ENCODE measurements at regions not wholly inside any gene's neighbourhood (a gene's known extent, or its start where the extent isn't known, plus 50 kb on each side); places are given as distances from the start of the nearest gene placed in this dataset.

DNA sequence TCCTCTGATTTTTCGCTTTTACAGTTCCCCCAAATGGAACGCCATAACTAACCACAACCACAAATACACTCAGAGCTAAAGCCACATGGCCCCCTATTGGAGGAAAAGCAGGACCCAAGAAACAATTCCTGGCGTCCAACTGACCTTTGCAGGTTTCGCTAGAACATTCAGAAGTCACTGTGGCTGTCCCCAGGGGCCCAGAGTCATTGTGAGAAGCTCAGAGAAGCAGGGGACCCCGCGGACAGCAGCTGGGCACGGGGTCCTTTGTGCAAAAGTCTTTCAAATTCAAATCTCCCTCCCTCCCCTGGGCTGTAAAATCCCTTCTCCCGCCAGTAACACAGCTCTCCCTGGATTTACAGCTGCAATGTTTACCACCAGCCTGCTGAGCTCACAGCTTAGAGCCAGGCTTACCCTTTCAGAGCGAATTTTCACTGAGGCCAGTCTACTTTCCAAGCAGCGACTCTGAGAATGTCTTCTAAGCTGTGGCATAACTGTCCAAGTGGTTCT, 214.8 kb downstream of the CRLF2 start (continued):
- TF ChIP-seq, protein P1, sequence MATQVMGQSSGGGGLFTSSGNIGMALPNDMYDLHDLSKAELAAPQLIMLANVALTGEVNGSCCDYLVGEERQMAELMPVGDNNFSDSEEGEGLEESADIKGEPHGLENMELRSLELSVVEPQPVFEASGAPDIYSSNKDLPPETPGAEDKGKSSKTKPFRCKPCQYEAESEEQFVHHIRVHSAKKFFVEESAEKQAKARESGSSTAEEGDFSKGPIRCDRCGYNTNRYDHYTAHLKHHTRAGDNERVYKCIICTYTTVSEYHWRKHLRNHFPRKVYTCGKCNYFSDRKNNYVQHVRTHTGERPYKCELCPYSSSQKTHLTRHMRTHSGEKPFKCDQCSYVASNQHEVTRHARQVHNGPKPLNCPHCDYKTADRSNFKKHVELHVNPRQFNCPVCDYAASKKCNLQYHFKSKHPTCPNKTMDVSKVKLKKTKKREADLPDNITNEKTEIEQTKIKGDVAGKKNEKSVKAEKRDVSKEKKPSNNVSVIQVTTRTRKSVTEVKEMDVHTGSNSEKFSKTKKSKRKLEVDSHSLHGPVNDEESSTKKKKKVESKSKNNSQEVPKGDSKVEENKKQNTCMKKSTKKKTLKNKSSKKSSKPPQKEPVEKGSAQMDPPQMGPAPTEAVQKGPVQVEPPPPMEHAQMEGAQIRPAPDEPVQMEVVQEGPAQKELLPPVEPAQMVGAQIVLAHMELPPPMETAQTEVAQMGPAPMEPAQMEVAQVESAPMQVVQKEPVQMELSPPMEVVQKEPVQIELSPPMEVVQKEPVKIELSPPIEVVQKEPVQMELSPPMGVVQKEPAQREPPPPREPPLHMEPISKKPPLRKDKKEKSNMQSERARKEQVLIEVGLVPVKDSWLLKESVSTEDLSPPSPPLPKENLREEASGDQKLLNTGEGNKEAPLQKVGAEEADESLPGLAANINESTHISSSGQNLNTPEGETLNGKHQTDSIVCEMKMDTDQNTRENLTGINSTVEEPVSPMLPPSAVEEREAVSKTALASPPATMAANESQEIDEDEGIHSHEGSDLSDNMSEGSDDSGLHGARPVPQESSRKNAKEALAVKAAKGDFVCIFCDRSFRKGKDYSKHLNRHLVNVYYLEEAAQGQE (IDR thresholded peaks at IDR 0.05; ENCODE audit: low read depth, low read length), result no peak
- TF ChIP-seq PAX5 (IDR thresholded peaks at IDR 0.05; ENCODE audit: borderline replicate concordance, low read depth, low read length) (no peak), NRF1 (conservative IDR thresholded peaks at IDR 0.05; ENCODE audit: low read depth, low read length) (no peak), POLR2AphosphoS2 (IDR thresholded peaks at IDR 0.05; ENCODE audit: low read depth, low read length) (no peak), MEF2B (IDR thresholded peaks at IDR 0.05; ENCODE audit: partially characterized antibody, poor library complexity, severe bottlenecking) (peak; percentile 63), RELA (IDR thresholded peaks at IDR 0.05; ENCODE audit: borderline replicate concordance, partially characterized antibody) (no peak), YBX1 (IDR thresholded peaks at IDR 0.05) (no peak), RAD51 (IDR thresholded peaks at IDR 0.05) (no peak), IRF4 (IDR thresholded peaks at IDR 0.05; ENCODE audit: low read depth, low read length) (0 out of 2 replicates have a peak, but pooled peaks have one; percentile 11)
- TF ChIP-seq, protein P2, sequence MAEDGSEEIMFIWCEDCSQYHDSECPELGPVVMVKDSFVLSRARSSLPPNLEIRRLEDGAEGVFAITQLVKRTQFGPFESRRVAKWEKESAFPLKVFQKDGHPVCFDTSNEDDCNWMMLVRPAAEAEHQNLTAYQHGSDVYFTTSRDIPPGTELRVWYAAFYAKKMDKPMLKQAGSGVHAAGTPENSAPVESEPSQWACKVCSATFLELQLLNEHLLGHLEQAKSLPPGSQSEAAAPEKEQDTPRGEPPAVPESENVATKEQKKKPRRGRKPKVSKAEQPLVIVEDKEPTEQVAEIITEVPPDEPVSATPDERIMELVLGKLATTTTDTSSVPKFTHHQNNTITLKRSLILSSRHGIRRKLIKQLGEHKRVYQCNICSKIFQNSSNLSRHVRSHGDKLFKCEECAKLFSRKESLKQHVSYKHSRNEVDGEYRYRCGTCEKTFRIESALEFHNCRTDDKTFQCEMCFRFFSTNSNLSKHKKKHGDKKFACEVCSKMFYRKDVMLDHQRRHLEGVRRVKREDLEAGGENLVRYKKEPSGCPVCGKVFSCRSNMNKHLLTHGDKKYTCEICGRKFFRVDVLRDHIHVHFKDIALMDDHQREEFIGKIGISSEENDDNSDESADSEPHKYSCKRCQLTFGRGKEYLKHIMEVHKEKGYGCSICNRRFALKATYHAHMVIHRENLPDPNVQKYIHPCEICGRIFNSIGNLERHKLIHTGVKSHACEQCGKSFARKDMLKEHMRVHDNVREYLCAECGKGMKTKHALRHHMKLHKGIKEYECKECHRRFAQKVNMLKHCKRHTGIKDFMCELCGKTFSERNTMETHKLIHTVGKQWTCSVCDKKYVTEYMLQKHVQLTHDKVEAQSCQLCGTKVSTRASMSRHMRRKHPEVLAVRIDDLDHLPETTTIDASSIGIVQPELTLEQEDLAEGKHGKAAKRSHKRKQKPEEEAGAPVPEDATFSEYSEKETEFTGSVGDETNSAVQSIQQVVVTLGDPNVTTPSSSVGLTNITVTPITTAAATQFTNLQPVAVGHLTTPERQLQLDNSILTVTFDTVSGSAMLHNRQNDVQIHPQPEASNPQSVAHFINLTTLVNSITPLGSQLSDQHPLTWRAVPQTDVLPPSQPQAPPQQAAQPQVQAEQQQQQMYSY (CRISPR knock-in tag; IDR thresholded peaks at IDR 0.05), result no peak
- TF ChIP-seq, protein P3, sequence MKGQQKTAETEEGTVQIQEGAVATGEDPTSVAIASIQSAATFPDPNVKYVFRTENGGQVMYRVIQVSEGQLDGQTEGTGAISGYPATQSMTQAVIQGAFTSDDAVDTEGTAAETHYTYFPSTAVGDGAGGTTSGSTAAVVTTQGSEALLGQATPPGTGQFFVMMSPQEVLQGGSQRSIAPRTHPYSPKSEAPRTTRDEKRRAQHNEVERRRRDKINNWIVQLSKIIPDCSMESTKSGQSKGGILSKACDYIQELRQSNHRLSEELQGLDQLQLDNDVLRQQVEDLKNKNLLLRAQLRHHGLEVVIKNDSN (IDR thresholded peaks at IDR 0.05; ENCODE audit: borderline replicate concordance, extremely low read length, insufficient read depth, low read depth, low read length), result no peak
